ENCODE measurements at regions not wholly inside any gene's neighbourhood (a gene's known extent, or its start where the extent isn't known, plus 50 kb on each side); places are given as distances from the start of the nearest gene placed in this dataset.
A peak's percentile ranks its signal among the peaks of the same experiment; 100 is the strongest.

- no peaks in the 10 kb centered on the region for H3K9me3 ChIP-seq (replicated peaks; ENCODE audit: control insufficient read depth, insufficient read depth, low read length)
- FAIRE-seq (no peak), DNase-seq (ENCODE audit: low read depth, low spot score) (no peak)
- H3K9me1 ChIP-seq (replicated peaks; ENCODE audit: control insufficient read depth, extremely low read depth, insufficient read depth, low read length) = no peaks in the 10 kb centered on the region
- POLR2A ChIA-PET = no interaction called here
- CTCF ChIA-PET = interaction anchor here (0.7 to 5.3 kb wide), 7 partner anchors 19 to 173 kb away, joined by 3 to 58 read pairs (median 4); no protein-coding TSS in a partner anchor
- no peaks in the 10 kb centered on the region for H3K27me3 ChIP-seq (ENCODE audit: control insufficient read depth in 2 of 2, insufficient read depth in 2 of 2, low read length in 2 of 2)
- BruUV-seq (replicated peaks) = TSS peak; percentile 34
- intact Hi-C loops (cut with micrococcal nuclease) = loop anchor here (1.0 to 5.0 kb wide), 3 partner anchors 8 to 272 kb away; no protein-coding TSS in a partner anchor
- peaks cover 43% of the 10 kb centered on the region for H3K4me1 ChIP-seq (ENCODE audit: control insufficient read depth, extremely low read depth, insufficient read depth, low read length)
- H3K79me2 ChIP-seq (ENCODE audit: control insufficient read depth, insufficient read depth, low read length) = no peaks in the 10 kb centered on the region
- H3K4me3 ChIP-seq (replicated peaks in 1 of 3; ENCODE audit: insufficient read depth in 1 of 3, low read depth in 1 of 3, low read length in 3 of 3) = no peak overlapping the region
- H4K20me1 ChIP-seq (replicated peaks; ENCODE audit: control insufficient read depth, extremely low read depth, insufficient read depth, low read length) = no peaks in the 10 kb centered on the region
- no peak for TF ChIP-seq FOS (IDR thresholded peaks at IDR 0.05; ENCODE audit: borderline replicate concordance, insufficient read depth, low read length)
- TF ChIP-seq, protein P1, sequence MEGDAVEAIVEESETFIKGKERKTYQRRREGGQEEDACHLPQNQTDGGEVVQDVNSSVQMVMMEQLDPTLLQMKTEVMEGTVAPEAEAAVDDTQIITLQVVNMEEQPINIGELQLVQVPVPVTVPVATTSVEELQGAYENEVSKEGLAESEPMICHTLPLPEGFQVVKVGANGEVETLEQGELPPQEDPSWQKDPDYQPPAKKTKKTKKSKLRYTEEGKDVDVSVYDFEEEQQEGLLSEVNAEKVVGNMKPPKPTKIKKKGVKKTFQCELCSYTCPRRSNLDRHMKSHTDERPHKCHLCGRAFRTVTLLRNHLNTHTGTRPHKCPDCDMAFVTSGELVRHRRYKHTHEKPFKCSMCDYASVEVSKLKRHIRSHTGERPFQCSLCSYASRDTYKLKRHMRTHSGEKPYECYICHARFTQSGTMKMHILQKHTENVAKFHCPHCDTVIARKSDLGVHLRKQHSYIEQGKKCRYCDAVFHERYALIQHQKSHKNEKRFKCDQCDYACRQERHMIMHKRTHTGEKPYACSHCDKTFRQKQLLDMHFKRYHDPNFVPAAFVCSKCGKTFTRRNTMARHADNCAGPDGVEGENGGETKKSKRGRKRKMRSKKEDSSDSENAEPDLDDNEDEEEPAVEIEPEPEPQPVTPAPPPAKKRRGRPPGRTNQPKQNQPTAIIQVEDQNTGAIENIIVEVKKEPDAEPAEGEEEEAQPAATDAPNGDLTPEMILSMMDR (IDR thresholded peaks at IDR 0.05; ENCODE audit: extremely low read depth in 1 of 2, insufficient read depth in 1 of 2, low read depth in 1 of 2, low read length in 2 of 2) = no peak
- TF ChIP-seq POLR2A (IDR thresholded peaks at IDR 0.05; ENCODE audit: low read depth, low read length) = no peak
- dilution Hi-C loops (cut with MboI; ENCODE audit: extremely low pct_ligation_motif_present, low sequenced_read_pairs) = no loop called here
- H3K36me3 ChIP-seq (ENCODE audit: control insufficient read depth in 2 of 2, extremely low read depth in 1 of 2, insufficient read depth in 2 of 2, low read length in 2 of 2) = no peaks in the 10 kb centered on the region
- no peak overlapping the region for H2AFZ ChIP-seq (ENCODE audit: low read depth, low read length)
- peak overlapping the region; percentile 48 for H3K4me2 ChIP-seq (ENCODE audit: insufficient read depth, low read length)
- no peak overlapping the region for H3K9ac ChIP-seq (replicated peaks; ENCODE audit: extremely low read depth, insufficient read depth, low read length)
- peak overlapping the region; percentile 88 for H3K27ac ChIP-seq (ENCODE audit: insufficient read depth, low read depth, low read length)
Observed at GRCh38 chr16:86344586-86344871, 165.8 kb upstream of the FOXF1 start.

DNA sequence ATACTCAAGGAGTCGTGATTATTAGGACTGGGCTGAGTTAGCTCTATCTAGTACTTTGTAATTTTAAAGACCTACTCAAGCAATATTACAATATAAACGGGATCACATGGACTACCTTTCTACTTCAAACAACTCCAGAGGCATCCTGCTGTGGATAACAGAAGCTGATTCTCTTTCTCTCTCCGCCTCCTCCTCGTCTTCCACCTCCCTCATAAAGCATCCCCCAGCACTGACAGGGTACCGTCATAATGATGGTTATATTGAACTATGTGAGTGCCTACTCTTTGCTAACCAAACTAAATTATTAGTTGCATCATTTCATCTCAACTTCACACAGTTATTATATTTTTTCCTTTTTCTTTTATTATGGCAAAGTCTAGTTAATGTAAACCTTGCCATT lies 165.4 kb upstream of the FOXF1 start:
- Histone ChIP-seq H2AFZ (ENCODE audit: low read depth, low read length) (no peak overlapping the region), H4K20me1 (replicated peaks; ENCODE audit: control insufficient read depth, extremely low read depth, insufficient read depth, low read length) (no peaks in the 10 kb centered on the region), H3K9me3 (replicated peaks; ENCODE audit: control insufficient read depth, insufficient read depth, low read length) (no peaks in the 10 kb centered on the region), H3K27ac (ENCODE audit: insufficient read depth, low read depth, low read length) (no peak overlapping the region), H3K4me2 (ENCODE audit: insufficient read depth, low read length) (no peak overlapping the region), H3K4me3 (replicated peaks in 1 of 3; ENCODE audit: insufficient read depth in 1 of 3, low read depth in 1 of 3, low read length in 3 of 3) (no peak overlapping the region), H3K4me1 (ENCODE audit: control insufficient read depth, extremely low read depth, insufficient read depth, low read length) (peaks cover 43% of the 10 kb centered on the region), H3K79me2 (ENCODE audit: control insufficient read depth, insufficient read depth, low read length) (no peaks in the 10 kb centered on the region), H3K27me3 (ENCODE audit: control insufficient read depth in 2 of 2, insufficient read depth in 2 of 2, low read length in 2 of 2) (no peaks in the 10 kb centered on the region), H3K9ac (replicated peaks; ENCODE audit: extremely low read depth, insufficient read depth, low read length) (no peak overlapping the region), H3K9me1 (replicated peaks; ENCODE audit: control insufficient read depth, extremely low read depth, insufficient read depth, low read length) (no peaks in the 10 kb centered on the region), H3K36me3 (ENCODE audit: control insufficient read depth in 2 of 2, extremely low read depth in 1 of 2, insufficient read depth in 2 of 2, low read length in 2 of 2) (no peaks in the 10 kb centered on the region)
- dilution Hi-C loops (cut with MboI; ENCODE audit: extremely low pct_ligation_motif_present, low sequenced_read_pairs) (no loop called here), intact Hi-C loops (cut with micrococcal nuclease) (loop anchor here (1.0 to 5.0 kb wide), 3 partner anchors 7 to 273 kb away; no protein-coding TSS in a partner anchor)
- no peak for FAIRE-seq
- BruUV-seq (replicated peaks) = no TSS peak
- ChIA-PET POLR2A (no interaction called here), CTCF (interaction anchor here (0.7 to 5.3 kb wide), 6 partner anchors 18 to 173 kb away, joined by 3 to 58 read pairs (median 5); no protein-coding TSS in a partner anchor)
- no peak for DNase-seq (ENCODE audit: low read depth, low spot score)
- TF ChIP-seq JUN (IDR thresholded peaks at IDR 0.05; ENCODE audit: borderline replicate concordance, insufficient read depth, insufficient read length, low read depth) (no peak), EZH2 (IDR thresholded peaks at IDR 0.05; ENCODE audit: borderline replicate concordance, low read depth, low read length, severe bottlenecking) (no peak), FOS (IDR thresholded peaks at IDR 0.05; ENCODE audit: borderline replicate concordance, insufficient read depth, low read length) (no peak), MYC (IDR thresholded peaks at IDR 0.05; ENCODE audit: low read depth, low read length) (no peak), POLR2AphosphoS5 (IDR thresholded peaks at IDR 0.05; ENCODE audit: insufficient read depth, low read depth, low read length) (no peak), GATA2 (IDR thresholded peaks at IDR 0.05; ENCODE audit: insufficient read depth, insufficient read length, low read depth, low read length) (no peak), POLR2A (IDR thresholded peaks at IDR 0.05; ENCODE audit: low read depth, low read length) (no peak)
- TF ChIP-seq, protein P2, sequence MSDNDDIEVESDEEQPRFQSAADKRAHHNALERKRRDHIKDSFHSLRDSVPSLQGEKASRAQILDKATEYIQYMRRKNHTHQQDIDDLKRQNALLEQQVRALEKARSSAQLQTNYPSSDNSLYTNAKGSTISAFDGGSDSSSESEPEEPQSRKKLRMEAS (IDR thresholded peaks at IDR 0.05; ENCODE audit: insufficient read depth, insufficient read length) = no peak
- TF ChIP-seq, protein P1 (IDR thresholded peaks at IDR 0.05; ENCODE audit: extremely low read depth in 1 of 2, insufficient read depth in 1 of 2, low read depth in 1 of 2, low read length in 2 of 2) = no peak

Data from endothelial cell of umbilical vein (primary cell).